GM18508 (cell line): ENCODE measurements at regions not wholly inside any gene's neighbourhood (a gene's known extent, or its start where the extent isn't known, plus 50 kb on each side); places are given as distances from the start of the nearest gene placed in this dataset.
"Not testable (repeated sequence)": the region's sequence is repeated elsewhere in the genome, so short reads cannot be mapped to it uniquely, and the experiment has no call there.

Experiments used
- ATAC-seq: cut with Tn5 transposase; IDR thresholded peaks from one replicate; pipeline ENCODE4 v1.9.1; 2021; ENCODE audit warnings: moderate number of reproducible peaks; ENCODE audit not compliant: insufficient read depth, unreplicated experiment

DNA sequence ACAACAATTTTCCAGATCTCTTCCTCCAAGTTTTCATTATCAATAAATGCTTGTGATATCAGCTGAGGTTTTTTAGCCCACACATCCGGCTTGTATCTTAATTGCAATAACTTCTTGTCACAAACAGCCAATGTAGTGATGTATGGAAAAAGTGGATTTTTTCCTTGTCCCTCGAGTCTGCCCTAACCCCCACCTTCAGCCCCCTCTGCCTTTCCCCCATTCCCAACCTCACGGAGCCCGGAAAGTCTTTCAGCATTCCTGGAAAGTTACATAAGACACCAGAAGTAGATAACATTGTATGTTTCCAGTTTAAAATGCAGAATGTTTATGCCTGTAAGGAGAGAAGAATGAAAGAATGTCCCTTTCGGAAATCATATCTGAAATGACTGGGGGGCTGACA lies 179.2 kb upstream of the PHACTR1 start:
- ATAC-seq: no peak

DNA sequence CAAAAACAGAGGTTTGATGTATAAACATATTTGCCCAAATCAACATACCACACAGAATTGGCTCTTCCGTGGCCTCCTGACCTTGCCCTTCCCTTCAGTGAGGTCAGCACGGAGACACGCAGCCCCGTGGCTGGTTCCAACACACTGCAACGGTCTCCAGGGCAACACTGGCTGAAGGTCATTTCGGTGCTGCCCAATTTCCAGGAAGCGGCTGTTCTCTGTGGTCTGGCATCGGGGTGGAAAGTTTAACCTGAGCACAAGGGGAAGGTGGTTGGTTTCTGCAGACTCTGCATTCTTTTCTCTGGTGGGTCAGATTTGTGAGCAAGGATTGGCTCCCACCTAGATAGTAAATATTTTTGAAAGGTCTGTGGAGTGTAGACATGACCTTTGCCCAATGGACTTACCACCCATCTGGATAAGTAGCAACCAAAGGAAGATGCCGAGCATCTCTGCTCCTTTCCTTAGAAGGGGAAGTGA lies 177.6 kb upstream of the PHACTR1 start:
- no peak for ATAC-seq

DNA sequence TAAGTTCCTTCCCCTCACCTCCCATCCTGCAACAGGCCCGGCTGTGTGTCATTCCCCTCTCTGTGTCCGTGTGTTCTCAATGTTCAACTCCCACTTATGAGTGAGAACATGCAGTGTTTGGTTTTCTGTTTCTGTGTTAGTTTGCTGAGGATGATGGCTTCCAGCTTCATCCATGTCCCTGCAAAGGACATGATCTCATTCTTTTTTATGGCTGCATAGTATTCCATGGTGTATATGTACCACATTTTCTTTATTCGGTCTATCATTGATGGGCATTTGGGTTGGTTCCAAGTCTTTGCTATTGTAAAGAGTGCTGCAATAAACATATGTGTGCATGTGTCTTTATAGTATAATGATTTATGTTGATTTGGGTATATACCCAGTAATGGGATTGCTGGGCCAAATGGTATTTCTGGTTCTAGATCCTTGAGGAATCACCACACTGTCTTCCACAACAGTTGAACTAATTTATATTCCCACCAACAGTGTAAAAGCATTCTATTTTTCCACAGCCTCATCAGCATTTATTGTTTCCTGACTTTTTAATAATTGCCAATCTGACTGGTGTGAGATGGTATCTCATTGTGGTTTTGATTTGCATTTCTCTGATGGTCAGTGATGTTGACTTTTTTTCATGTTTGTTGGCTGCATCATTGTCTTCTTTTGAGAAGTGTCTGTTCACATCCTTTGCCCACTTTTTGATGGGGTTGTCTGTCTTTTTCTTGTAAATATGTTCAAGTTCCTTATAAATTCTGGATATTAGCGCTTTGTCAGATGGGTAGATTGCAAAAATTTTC lies 174.1 kb upstream of the PHACTR1 start:
- not testable (repeated sequence) for ATAC-seq

DNA sequence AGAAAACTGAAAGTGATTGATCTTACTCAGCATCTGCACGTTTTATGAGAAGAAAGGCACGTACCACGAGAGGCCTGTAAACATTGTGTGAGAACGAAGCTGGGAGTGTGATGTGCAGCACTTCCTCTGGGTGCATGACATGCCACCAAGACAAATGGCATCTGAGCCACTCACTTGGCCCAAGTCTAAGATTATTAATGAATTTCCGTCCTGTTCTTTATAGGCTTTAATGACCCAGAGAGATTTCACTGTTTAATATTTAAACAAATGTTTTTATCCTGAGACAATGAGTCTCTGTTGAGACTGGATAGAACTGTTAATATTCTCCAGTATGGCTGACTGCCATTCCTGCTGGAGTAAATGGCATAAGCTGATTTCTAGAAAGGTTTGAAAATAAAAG lies 172.6 kb upstream of the PHACTR1 start:
- ATAC-seq: no peak

GRCh38 chr6:12544821-12545565 lies 171.6 kb upstream of the PHACTR1 start:
- no peak for ATAC-seq

DNA sequence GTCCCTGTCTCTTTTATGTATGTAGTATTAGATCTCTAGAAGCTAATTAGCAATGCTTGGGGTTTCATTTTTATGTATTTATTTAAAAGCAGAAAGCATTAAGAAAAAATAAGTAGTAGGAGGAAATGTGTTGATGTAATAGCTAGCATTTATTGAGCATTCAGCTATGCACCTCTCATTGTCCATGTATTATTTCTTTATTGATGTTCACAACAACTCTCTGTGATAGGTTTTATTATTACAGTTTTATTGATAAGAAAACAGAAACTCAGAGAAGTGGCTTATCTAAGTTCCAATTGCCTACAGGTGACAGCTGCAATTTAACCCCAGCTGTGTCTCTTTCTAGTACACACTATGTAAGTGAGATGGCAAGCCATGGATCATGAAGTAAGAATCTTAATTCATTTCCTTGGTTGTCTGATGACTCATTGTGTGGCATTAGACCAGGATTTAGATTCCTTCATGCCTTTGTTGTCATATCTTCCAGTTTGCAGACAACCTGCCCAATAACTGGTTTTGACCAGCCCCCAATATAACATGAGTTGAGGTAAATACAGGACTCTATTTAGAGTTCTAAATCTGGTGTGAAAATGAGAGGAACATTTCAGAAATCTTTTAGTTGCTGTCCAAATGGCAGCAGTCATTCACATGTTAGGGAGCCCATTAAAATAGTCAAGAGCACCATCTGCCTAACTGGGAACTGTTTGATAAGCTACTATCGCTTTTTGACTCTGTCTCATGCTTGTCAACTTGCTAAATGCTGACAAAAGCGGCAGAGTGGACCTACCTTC lies 170.8 kb upstream of the PHACTR1 start:
- no peak for ATAC-seq

DNA sequence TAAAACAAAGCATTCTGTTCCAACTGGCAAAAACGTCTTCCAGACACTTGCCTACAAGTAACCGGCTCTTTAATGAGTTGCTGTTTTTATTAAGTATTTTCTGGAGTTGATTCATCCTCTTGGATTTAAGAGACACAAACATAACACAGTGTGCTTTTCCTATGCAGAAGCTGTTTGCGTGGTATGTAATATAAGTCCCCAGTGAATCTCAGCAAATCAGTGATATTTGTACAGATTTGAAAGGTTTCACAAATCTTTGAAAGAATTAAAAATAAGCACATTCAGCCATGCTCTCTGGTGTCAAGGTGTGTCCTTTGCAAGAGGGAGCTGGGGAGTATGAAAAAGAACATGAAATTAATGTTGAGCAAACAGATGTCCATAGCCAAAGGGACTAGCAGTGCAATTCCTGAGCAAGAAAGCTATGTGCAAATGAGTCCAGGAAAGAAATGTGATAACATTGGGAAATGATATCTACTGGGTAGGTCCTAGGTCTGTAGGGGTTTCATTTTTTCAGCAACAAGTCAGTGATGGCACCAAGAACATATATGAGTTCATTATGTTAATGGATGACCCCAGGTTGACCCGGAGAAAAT lies 170.1 kb upstream of the PHACTR1 start:
- no peak for ATAC-seq

GRCh38 chr6:12548526-12548925 lies 168.0 kb upstream of the PHACTR1 start:
- ATAC-seq: no peak

- ATAC-seq: not testable (repeated sequence)
These were observed 167.1 kb upstream of the PHACTR1 start for GRCh38 chr6:12549445-12549844.

DNA sequence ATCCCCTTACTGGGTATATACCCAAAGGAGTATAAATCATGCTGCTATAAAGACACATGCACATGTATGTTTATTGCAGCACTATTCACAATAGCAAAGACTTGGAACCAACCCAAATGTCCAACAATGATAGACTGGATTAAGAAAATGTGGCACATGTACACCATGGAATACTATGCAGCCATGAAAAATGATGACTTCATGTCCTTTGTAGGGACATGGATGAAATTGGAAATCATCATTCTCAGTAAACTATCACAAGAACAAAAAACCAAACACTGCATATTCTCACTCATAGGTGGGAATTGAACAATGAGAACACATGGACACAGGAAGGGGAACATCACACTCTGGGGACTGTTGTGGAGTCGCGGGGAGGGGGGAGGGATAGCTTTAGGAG lies 161.7 kb upstream of the PHACTR1 start:
- not testable (repeated sequence) for ATAC-seq

DNA sequence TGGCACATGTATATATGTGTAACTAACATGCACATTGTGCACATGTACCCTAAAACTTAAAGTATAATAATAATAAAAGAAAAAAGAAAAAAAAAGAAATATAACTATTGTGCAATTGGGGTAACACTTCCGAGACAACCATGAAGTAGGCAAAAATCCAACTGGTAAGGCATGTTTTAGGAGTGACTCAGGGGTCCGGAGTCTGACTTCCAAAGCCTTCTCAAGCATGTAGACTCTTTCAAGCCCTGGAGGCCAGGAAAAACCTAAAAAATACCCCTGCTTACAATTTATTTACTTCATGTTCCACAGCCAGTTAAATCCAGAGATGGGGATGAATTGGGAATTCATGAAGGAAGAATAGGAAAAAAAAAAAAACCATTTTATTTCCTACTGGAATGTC lies 161.3 kb upstream of the PHACTR1 start:
- ATAC-seq: no peak

GRCh38 chr6:12555781-12556180 lies 160.8 kb upstream of the PHACTR1 start:
- no peak for ATAC-seq

- ATAC-seq: no peak
These were observed 158.8 kb upstream of the PHACTR1 start for GRCh38 chr6:12557765-12558164.

DNA sequence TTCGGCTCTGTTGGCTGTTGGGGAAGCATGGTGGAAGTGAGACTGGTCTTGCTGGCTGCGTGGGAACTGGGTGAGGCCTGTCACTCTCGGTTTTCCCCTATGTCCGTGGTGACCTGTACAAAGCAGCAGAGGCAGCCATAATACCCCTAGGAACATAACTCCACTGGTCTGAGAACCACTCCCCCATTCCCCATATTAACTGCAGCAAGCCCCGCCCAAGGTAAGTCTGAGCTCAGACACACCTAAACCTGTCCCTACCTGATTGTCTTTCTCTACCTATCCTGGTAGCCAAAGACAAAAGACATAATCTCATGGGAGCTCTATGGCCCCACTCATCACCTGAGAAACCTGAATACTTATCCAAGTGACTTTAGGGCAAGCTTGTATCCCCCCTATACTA lies 156.3 kb upstream of the PHACTR1 start:
- ATAC-seq: no peak

DNA sequence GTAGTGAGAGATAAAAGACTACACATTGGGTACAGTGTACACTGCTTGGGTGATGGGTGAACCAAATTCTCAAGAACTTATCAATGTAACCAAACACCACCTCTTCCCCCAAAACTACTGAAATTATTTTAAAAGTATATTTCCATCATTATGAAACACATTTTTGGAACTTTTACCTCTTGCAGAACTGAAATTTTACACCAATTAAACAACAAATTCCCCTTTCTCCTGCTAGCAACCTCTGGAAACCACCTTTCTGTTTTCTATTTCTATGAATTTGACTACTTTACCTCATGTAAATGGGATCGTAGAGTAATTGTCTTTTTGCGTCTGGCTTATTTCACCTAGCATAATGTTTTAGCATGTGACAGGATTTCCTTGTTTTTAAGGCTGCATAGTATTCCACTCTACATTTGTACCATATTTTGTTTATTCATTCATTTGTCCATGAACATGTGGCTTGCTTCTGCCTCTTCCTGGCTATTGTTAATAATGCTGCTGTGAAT lies 149.9 kb upstream of the PHACTR1 start:
- ATAC-seq: no peak

DNA sequence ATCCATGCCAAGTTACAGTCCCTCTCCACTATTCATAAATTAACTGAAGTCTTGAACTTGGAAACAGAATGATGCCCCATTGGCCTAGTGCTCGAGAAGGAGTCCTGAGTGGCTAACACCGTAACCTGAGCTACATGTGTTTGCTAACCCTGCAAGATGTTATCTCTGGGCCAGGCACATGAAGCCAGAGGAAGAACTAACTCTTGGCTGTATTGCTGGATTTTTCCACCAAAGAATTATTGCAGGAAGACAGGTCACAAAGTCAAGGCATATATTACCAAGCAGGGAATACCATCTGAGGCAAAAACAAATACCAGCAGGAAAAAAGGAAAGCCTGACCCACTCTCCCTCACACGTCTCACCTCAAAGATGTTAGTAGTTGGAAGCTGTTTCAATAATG lies 148.9 kb upstream of the PHACTR1 start:
- ATAC-seq: no peak

- no peak for ATAC-seq
These were observed 146.9 kb upstream of the PHACTR1 start for GRCh38 chr6:12569646-12570045.

- no peak for ATAC-seq
These were observed 146.0 kb upstream of the PHACTR1 start for GRCh38 chr6:12570461-12571030.

- ATAC-seq: no peak
These were observed 143.4 kb upstream of the PHACTR1 start for GRCh38 chr6:12572896-12573827.
